Epithelial cell of proximal tubule (primary cell): ENCODE measurements at regions not wholly inside any gene's neighbourhood (a gene's known extent, or its start where the extent isn't known, plus 50 kb on each side); places are given as distances from the start of the nearest gene placed in this dataset.

Experiments used
- DNase-seq: peaks from one replicate; pipeline ENCODE4 v3.0.0-alpha.2; 2011; ENCODE audit warnings: low read depth
- H3K4me3 ChIP-seq: 2 replicates; pipeline ENCODE4 v1.5.1; 2011; ENCODE audit warnings: low read depth, mild to moderate bottlenecking, low read length
- TF ChIP-seq, protein P1 (sequence below): conservative IDR thresholded peaks from 2 replicates; pipeline ENCODE4 v1.5.1; 2012; ENCODE audit warnings: low read depth, mild to moderate bottlenecking, low read length

DNA sequence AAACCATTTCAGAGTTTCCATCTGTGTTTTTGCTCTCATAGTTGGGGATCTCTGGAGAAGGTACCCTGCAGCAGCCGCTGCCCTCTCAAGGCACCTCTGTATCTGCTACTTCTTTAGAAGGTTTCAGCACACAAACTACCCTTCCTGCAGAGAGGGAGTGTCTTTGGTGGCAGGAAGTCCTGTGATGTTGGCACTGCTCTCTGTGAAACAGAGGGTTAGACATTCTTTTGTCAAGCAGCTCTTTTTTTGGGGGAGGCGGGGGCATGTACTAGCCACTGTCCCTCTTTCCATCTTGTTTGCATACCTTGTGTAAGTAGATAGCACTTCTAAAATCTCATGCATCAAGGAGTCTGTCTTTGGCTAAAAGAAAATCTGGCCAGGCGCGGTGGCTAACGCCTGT, 352.6 kb downstream of the BMP4 start:
- DNase-seq = no peak
- TF ChIP-seq, protein P1, sequence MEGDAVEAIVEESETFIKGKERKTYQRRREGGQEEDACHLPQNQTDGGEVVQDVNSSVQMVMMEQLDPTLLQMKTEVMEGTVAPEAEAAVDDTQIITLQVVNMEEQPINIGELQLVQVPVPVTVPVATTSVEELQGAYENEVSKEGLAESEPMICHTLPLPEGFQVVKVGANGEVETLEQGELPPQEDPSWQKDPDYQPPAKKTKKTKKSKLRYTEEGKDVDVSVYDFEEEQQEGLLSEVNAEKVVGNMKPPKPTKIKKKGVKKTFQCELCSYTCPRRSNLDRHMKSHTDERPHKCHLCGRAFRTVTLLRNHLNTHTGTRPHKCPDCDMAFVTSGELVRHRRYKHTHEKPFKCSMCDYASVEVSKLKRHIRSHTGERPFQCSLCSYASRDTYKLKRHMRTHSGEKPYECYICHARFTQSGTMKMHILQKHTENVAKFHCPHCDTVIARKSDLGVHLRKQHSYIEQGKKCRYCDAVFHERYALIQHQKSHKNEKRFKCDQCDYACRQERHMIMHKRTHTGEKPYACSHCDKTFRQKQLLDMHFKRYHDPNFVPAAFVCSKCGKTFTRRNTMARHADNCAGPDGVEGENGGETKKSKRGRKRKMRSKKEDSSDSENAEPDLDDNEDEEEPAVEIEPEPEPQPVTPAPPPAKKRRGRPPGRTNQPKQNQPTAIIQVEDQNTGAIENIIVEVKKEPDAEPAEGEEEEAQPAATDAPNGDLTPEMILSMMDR = no peak
- no peak overlapping the region for H3K4me3 ChIP-seq

- no peak for DNase-seq
Measured at GRCh38 chr14:53601409-53601808, 355.2 kb downstream of the BMP4 start.

DNA sequence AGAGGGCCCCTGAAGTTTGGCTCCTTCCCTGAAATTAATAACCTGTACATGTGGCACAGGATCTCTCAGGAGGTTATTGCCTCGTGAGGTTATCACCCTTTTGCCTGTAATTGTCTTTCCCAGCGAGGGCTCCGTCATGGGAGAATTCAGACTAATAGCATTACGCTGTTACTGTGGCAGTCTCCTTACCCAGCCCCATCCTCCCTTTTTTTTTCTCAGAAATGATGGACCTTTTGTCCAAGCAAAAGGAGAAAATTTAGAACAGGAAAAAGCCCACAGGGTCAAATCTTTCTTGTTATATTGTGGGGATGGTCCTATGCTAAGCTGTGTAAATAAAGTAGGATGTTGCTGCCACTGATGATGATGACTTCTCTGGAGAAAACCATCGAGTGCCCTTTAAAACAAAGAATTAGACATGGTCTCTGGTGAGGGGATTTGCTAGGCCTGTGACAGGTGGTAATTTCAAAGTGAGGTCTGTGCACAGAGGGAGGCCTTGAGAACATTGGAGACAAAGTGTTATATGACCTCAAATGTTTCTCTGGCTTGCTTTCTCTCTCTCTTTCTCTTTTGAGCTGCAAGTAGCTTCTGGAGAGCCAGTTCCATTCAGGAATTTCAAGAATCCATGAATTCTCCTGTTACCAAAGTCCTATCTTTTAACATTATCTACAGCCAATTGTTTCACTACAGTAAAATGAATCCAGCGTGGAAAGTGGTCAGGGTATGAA, 357.2 kb downstream of the BMP4 start:
- TF ChIP-seq, protein P1 = no peak
- no peak overlapping the region for H3K4me3 ChIP-seq
- DNase-seq = no peak

More at GRCh38 chr14:53601409-53601808, 355.2 kb downstream of the BMP4 start:
- no peak overlapping the region for H3K4me3 ChIP-seq
- TF ChIP-seq, protein P1 = no peak

- no peak overlapping the region for H3K4me3 ChIP-seq
- no peak for DNase-seq
- TF ChIP-seq, protein P1 = no peak
Measured at GRCh38 chr14:53596853-53597525, 359.6 kb downstream of the BMP4 start.

- DNase-seq = no peak
- no peak overlapping the region for H3K4me3 ChIP-seq
- TF ChIP-seq, protein P1 = no peak
Measured at GRCh38 chr14:53591816-53592215, 364.8 kb downstream of the BMP4 start.

DNA sequence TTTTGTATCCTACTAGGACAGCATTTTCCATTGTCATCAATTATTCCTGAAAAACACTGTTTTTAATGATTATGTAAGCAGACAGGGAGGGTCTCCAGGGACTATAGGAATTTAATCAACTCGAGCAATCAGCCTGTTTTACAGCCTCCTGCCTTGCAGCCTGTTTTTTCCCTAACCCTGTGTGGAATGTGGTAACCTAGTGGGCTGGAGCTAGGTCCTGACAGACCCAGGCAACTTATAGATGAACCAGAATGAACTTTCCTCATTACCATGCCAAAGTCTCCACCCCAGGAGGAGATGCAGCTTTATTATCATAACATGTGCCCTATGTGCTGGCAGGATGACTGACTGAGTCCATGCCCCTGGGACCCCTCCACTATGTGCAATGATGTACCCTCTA, 375.1 kb downstream of the BMP4 start:
- TF ChIP-seq, protein P1 = no peak
- no peak for DNase-seq

More for the DNA sequence above, 375.1 kb downstream of the BMP4 start:
- H3K4me3 ChIP-seq = no peak overlapping the region
